ENCODE measurements at regions not wholly inside any gene's neighbourhood (a gene's known extent, or its start where the extent isn't known, plus 50 kb on each side); places are given as distances from the start of the nearest gene placed in this dataset.

DNA sequence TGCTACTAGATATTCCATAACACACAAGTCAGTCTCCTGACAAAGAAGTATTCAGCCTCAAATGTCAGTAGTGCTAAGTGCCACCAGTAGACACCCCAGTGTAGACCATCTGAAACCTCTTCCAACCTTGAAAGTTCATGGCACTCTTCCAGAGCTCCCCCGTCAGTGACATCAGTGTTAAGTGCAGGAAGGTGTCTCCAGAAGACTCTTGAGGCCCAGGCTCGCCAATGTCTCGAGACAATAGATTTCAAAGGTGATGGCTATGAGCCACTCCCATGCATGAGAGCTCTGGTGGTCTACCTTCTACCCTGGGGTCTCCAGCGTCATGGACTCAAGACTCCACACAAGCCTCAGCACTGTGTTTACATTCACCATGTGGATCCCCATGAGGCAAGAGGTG is 183.8 kb downstream of the SMAD2 start:
- H3K27me3 ChIP-seq (ENCODE audit: control insufficient read depth, insufficient read depth, low read length): peaks cover 17% of the 10 kb centered on the region
- TF ChIP-seq, protein P1, sequence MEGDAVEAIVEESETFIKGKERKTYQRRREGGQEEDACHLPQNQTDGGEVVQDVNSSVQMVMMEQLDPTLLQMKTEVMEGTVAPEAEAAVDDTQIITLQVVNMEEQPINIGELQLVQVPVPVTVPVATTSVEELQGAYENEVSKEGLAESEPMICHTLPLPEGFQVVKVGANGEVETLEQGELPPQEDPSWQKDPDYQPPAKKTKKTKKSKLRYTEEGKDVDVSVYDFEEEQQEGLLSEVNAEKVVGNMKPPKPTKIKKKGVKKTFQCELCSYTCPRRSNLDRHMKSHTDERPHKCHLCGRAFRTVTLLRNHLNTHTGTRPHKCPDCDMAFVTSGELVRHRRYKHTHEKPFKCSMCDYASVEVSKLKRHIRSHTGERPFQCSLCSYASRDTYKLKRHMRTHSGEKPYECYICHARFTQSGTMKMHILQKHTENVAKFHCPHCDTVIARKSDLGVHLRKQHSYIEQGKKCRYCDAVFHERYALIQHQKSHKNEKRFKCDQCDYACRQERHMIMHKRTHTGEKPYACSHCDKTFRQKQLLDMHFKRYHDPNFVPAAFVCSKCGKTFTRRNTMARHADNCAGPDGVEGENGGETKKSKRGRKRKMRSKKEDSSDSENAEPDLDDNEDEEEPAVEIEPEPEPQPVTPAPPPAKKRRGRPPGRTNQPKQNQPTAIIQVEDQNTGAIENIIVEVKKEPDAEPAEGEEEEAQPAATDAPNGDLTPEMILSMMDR (IDR thresholded peaks at IDR 0.05; ENCODE audit: insufficient read depth, low read length, poor library complexity, severe bottlenecking): no peak
- no peak overlapping the region for H3K4me3 ChIP-seq (ENCODE audit: low read depth, low read length)
- DNase-seq (ENCODE audit: low read depth): no peak
- no peaks in the 10 kb centered on the region for H3K36me3 ChIP-seq (ENCODE audit: control insufficient read depth, insufficient read depth, low read length)

GRCh38 chr18:47745227-47745626 is 185.2 kb downstream of the SMAD2 start:
- TF ChIP-seq, protein P1 (IDR thresholded peaks at IDR 0.05; ENCODE audit: insufficient read depth, low read length, poor library complexity, severe bottlenecking): no peak
- H3K4me3 ChIP-seq (ENCODE audit: low read depth, low read length): no peak overlapping the region
- DNase-seq (ENCODE audit: low read depth): no peak
- H3K36me3 ChIP-seq (ENCODE audit: control insufficient read depth, insufficient read depth, low read length): no peaks in the 10 kb centered on the region
- peaks cover 13% of the 10 kb centered on the region for H3K27me3 ChIP-seq (ENCODE audit: control insufficient read depth, insufficient read depth, low read length)

GRCh38 chr18:47737956-47738355 is 192.5 kb downstream of the SMAD2 start:
- TF ChIP-seq, protein P1 (IDR thresholded peaks at IDR 0.05; ENCODE audit: insufficient read depth, low read length, poor library complexity, severe bottlenecking): no peak
- Histone ChIP-seq H3K27me3 (ENCODE audit: control insufficient read depth, insufficient read depth, low read length) (no peaks in the 10 kb centered on the region), H3K4me3 (ENCODE audit: low read depth, low read length) (no peak overlapping the region), H3K36me3 (ENCODE audit: control insufficient read depth, insufficient read depth, low read length) (no peaks in the 10 kb centered on the region)
- DNase-seq (ENCODE audit: low read depth): no peak

DNA sequence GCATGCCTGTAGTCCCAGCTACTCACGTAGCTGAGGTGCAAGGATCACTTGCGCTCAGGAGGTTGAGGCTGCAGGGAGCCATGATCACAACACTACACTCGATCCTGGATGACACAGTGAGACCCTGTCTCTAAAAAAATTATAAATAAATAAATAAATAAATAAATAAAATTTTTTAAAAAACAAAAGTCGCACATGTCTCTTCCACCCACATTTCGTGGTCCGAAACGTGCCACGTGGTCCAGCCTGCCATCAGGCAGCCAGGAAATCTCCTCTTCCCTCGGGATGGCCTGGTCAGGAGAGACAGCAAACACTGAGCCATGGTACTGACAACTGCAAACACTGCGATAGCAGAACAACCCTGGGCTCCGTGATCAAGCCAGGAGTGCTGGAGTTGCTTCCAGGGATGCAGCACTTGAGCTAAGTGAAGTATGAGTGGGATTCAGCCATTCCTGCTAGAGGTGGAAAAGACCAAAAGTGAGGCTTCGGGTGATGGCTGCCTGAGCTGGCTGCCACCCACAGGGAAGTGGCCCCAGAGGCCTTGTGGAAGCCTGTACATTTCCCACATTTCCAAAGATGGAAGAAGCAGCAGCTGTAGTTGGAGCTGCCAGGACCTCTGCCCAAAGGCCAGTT is 193.1 kb downstream of the SMAD2 start:
- no peaks in the 10 kb centered on the region for H3K27me3 ChIP-seq (ENCODE audit: control insufficient read depth, insufficient read depth, low read length)
- no peak for DNase-seq (ENCODE audit: low read depth)
- no peak overlapping the region for H3K4me3 ChIP-seq (ENCODE audit: low read depth, low read length)
- no peaks in the 10 kb centered on the region for H3K36me3 ChIP-seq (ENCODE audit: control insufficient read depth, insufficient read depth, low read length)
- TF ChIP-seq, protein P1 (IDR thresholded peaks at IDR 0.05; ENCODE audit: insufficient read depth, low read length, poor library complexity, severe bottlenecking): no peak

DNA sequence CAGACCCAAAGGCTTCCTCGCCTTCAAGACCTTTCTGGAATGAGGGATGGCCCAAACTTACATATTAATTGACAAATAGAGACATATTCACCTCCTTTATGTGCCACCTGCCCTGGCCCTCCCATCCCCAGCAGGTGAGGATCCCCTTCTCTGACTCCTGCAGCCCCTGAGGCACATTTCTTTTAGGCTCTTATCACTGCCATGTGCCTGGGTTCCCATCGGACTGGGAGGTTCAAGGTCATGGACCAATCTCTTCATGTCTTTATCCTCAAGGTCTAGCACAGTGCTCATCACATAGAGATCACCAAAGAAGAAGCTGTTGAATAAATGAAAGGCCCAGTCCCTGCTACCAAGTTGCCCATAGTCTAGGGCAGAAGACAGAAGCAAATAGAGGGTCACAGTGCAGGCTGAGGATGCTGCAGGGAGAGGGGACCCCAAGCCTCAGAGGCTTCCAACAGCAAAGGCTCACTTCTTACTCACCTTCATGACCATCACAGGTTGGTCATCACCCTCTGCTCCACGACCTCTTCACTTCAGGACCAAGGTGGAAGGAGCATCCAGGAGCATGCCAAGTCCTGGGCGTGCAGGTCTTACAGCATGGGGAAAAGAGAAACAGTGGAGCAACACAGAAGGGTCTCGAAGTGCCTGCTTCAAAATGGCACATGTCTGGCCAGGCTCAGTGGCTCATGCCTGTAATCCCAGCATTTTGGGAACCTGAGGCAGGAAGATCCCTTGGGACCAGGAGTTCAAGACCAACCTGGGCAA is 193.9 kb downstream of the SMAD2 start:
- Histone ChIP-seq H3K27me3 (ENCODE audit: control insufficient read depth, insufficient read depth, low read length) (no peaks in the 10 kb centered on the region), H3K4me3 (ENCODE audit: low read depth, low read length) (no peak overlapping the region), H3K36me3 (ENCODE audit: control insufficient read depth, insufficient read depth, low read length) (no peaks in the 10 kb centered on the region)
- DNase-seq (ENCODE audit: low read depth): no peak
- TF ChIP-seq, protein P1 (IDR thresholded peaks at IDR 0.05; ENCODE audit: insufficient read depth, low read length, poor library complexity, severe bottlenecking): no peak

Measured in kidney epithelial cell (primary cell).